Stomach (tissue), 4 donors: ENCODE measurements at regions not wholly inside any gene's neighbourhood (a gene's known extent, or its start where the extent isn't known, plus 50 kb on each side); places are given as distances from the start of the nearest gene placed in this dataset.

Experiments
- CTCF ChIP-seq, 7 experiments: fragments of 450-650 bp in 4 of 7; fragments of 200-600 bp in 3 of 7; sonication (generic) in 3 of 7; IDR thresholded peaks; one replicate each; pipeline ENCODE4 v1.5.1; 2016 to 2019; ENCODE audit warnings: antibody characterized with exemption in 7 of 7, control low read depth in 2 of 7, mild to moderate bottlenecking in 1 of 7
- EP300 ChIP-seq: sonication (generic); formaldehyde crosslinking; IDR thresholded peaks from one replicate; pipeline ENCODE4 v1.6.1; 2017; ENCODE audit warnings: antibody characterized with exemption

- TF ChIP-seq CTCF (IDR thresholded peaks at IDR 0.05) (no peak), EP300 (no peak)
Measured at GRCh38 chr3:34686541-34686940, 888.1 kb downstream of the PDCD6IP start.
